ENCODE measurements at regions not wholly inside any gene's neighbourhood (a gene's known extent, or its start where the extent isn't known, plus 50 kb on each side); places are given as distances from the start of the nearest gene placed in this dataset.

- no peak for DNase-seq (ENCODE audit: low read depth)
These were observed 551.5 kb downstream of the LMO4 start for GRCh38 chr1:87880098-87880760.

- DNase-seq (ENCODE audit: low read depth), result no peak
These were observed 552.1 kb downstream of the LMO4 start for GRCh38 chr1:87880764-87881163.

- no peak for DNase-seq (ENCODE audit: low read depth)
These were observed 555.2 kb downstream of the LMO4 start for GRCh38 chr1:87883906-87884305.

GRCh38 chr1:87884581-87884980, 555.9 kb downstream of the LMO4 start:
- DNase-seq (ENCODE audit: low read depth), result no peak

- no peak for DNase-seq (ENCODE audit: low read depth)
These were observed 556.8 kb downstream of the LMO4 start for GRCh38 chr1:87885278-87886025.

GRCh38 chr1:87887100-87887499, 558.4 kb downstream of the LMO4 start:
- DNase-seq (ENCODE audit: low read depth), result no peak

GRCh38 chr1:87888446-87888845, 559.8 kb downstream of the LMO4 start:
- DNase-seq (ENCODE audit: low read depth), result no peak

GRCh38 chr1:87894062-87894461, 565.4 kb downstream of the LMO4 start:
- no peak for DNase-seq (ENCODE audit: low read depth)

- no peak for DNase-seq (ENCODE audit: low read depth)
These were observed 568.8 kb downstream of the LMO4 start for GRCh38 chr1:87897481-87897880.

- no peak for DNase-seq (ENCODE audit: low read depth)
These were observed 569.8 kb downstream of the LMO4 start for GRCh38 chr1:87898431-87898830.

- no peak for DNase-seq (ENCODE audit: low read depth)
These were observed 570.3 kb downstream of the LMO4 start for GRCh38 chr1:87899017-87899416.

GRCh38 chr1:87899746-87900145, 571.1 kb downstream of the LMO4 start:
- DNase-seq (ENCODE audit: low read depth), result no peak

- no peak for DNase-seq (ENCODE audit: low read depth)
These were observed 574.1 kb downstream of the LMO4 start for GRCh38 chr1:87902830-87903229.

GRCh38 chr1:87903242-87903641, 574.6 kb downstream of the LMO4 start:
- DNase-seq (ENCODE audit: low read depth), result no peak

GRCh38 chr1:87904651-87905050, 576.0 kb downstream of the LMO4 start:
- no peak for DNase-seq (ENCODE audit: low read depth)

GRCh38 chr1:87905651-87906050, 577.0 kb downstream of the LMO4 start:
- no peak for DNase-seq (ENCODE audit: low read depth)

- DNase-seq (ENCODE audit: low read depth), result no peak
These were observed 577.4 kb downstream of the LMO4 start for GRCh38 chr1:87906078-87906477.

GRCh38 chr1:87913361-87913760, 584.7 kb downstream of the LMO4 start:
- no peak for DNase-seq (ENCODE audit: low read depth)

GRCh38 chr1:87914396-87914795, 585.7 kb downstream of the LMO4 start:
- no peak for DNase-seq (ENCODE audit: low read depth)

GRCh38 chr1:87915771-87916170, 587.1 kb downstream of the LMO4 start:
- DNase-seq (ENCODE audit: low read depth), result no peak

- DNase-seq (ENCODE audit: low read depth), result no peak
These were observed 588.3 kb downstream of the LMO4 start for GRCh38 chr1:87916965-87917364.

GRCh38 chr1:87918398-87918797, 589.7 kb downstream of the LMO4 start:
- no peak for DNase-seq (ENCODE audit: low read depth)

GRCh38 chr1:87922885-87923284, 594.2 kb downstream of the LMO4 start:
- DNase-seq (ENCODE audit: low read depth), result no peak
